ENCODE measurements at regions not wholly inside any gene's neighbourhood (a gene's known extent, or its start where the extent isn't known, plus 50 kb on each side); places are given as distances from the start of the nearest gene placed in this dataset.

- no peak overlapping the region for H3K4me3 Mint-ChIP-seq
- no peak for TF ChIP-seq CTCF (conservative IDR thresholded peaks at IDR 0.05)
- H3K4me1 Mint-ChIP-seq (ENCODE audit: unreplicated experiment), result peaks cover 32% of the 10 kb centered on the region
- H3K9me3 Mint-ChIP-seq, result peaks cover 5% of the 10 kb centered on the region
- DNase-seq (ENCODE audit: extremely low spot score, unreplicated experiment), result no peak
- H3K27ac Mint-ChIP-seq, result peak overlapping the region; percentile 84
- no peaks in the 10 kb centered on the region for H3K36me3 Mint-ChIP-seq
- H3K27me3 Mint-ChIP-seq, result no peaks in the 10 kb centered on the region
Measured at GRCh38 chr6:124885171-124885570, 77.1 kb upstream of the RNF217 start.

- no peaks in the 10 kb centered on the region for H3K27me3 Mint-ChIP-seq
- peak overlapping the region; percentile 46 for H3K4me3 Mint-ChIP-seq
- TF ChIP-seq CTCF (conservative IDR thresholded peaks at IDR 0.05), result no peak
- H3K36me3 Mint-ChIP-seq, result peaks cover 4% of the 10 kb centered on the region
- peak overlapping the region; percentile 64 for H3K27ac Mint-ChIP-seq
- DNase-seq (ENCODE audit: extremely low spot score, unreplicated experiment), result no peak
- peaks cover 20% of the 10 kb centered on the region for H3K4me1 Mint-ChIP-seq (ENCODE audit: unreplicated experiment)
- peaks cover 5% of the 10 kb centered on the region for H3K9me3 Mint-ChIP-seq
Measured at GRCh38 chr6:124887872-124888580, 74.2 kb upstream of the RNF217 start.

GRCh38 chr6:124888581-124889371, 73.5 kb upstream of the RNF217 start:
- Mint-ChIP-seq H3K36me3 (peaks cover 4% of the 10 kb centered on the region), H3K9me3 (peaks cover 5% of the 10 kb centered on the region), H3K4me1 (ENCODE audit: unreplicated experiment) (peaks cover 16% of the 10 kb centered on the region), H3K4me3 (peak overlapping the region; percentile 46), H3K27me3 (no peaks in the 10 kb centered on the region), H3K27ac (peak overlapping the region; percentile 64)
- DNase-seq (ENCODE audit: extremely low spot score, unreplicated experiment), result no peak
- no peak for TF ChIP-seq CTCF (conservative IDR thresholded peaks at IDR 0.05)

GRCh38 chr6:124901084-124901483, 61.2 kb upstream of the RNF217 start:
- no peaks in the 10 kb centered on the region for H3K27me3 Mint-ChIP-seq
- no peaks in the 10 kb centered on the region for H3K9me3 Mint-ChIP-seq
- no peaks in the 10 kb centered on the region for H3K4me1 Mint-ChIP-seq (ENCODE audit: unreplicated experiment)
- H3K36me3 Mint-ChIP-seq, result no peaks in the 10 kb centered on the region
- TF ChIP-seq CTCF (conservative IDR thresholded peaks at IDR 0.05), result no peak
- no peak overlapping the region for H3K27ac Mint-ChIP-seq
- H3K4me3 Mint-ChIP-seq, result no peak overlapping the region
- no peak for DNase-seq (ENCODE audit: extremely low spot score, unreplicated experiment)

- no peak for TF ChIP-seq CTCF (conservative IDR thresholded peaks at IDR 0.05)
- DNase-seq (ENCODE audit: extremely low spot score, unreplicated experiment), result no peak
- H3K27ac Mint-ChIP-seq, result no peak overlapping the region
- no peaks in the 10 kb centered on the region for H3K27me3 Mint-ChIP-seq
- H3K36me3 Mint-ChIP-seq, result no peaks in the 10 kb centered on the region
- H3K4me1 Mint-ChIP-seq (ENCODE audit: unreplicated experiment), result no peaks in the 10 kb centered on the region
- no peak overlapping the region for H3K4me3 Mint-ChIP-seq
- H3K9me3 Mint-ChIP-seq, result no peaks in the 10 kb centered on the region
Measured at GRCh38 chr6:124903797-124904196, 58.4 kb upstream of the RNF217 start.
